ENCODE measurements at regions not wholly inside any gene's neighbourhood (a gene's known extent, or its start where the extent isn't known, plus 50 kb on each side); places are given as distances from the start of the nearest gene placed in this dataset.

GRCh38 chr12:18807714-18808113 lies 69.8 kb downstream of the CAPZA3 start:
- ATAC-seq = no peak
- Histone ChIP-seq H3K4me3 (no peak overlapping the region), H3K27ac (no peak overlapping the region), H3K36me3 (no peaks in the 10 kb centered on the region), H3K27me3 (no peaks in the 10 kb centered on the region), H3K9me3 (no peaks in the 10 kb centered on the region), H3K4me1 (no peaks in the 10 kb centered on the region)
- DNase-seq = no peak
- intact Hi-C loops (cut with DNase I) = no loop called here
- TF ChIP-seq CTCF (IDR thresholded peaks at IDR 0.05) = no peak

GRCh38 chr12:18808221-18808620 lies 70.3 kb downstream of the CAPZA3 start:
- ATAC-seq = no peak
- Histone ChIP-seq H3K9me3 (no peaks in the 10 kb centered on the region), H3K4me1 (no peaks in the 10 kb centered on the region), H3K4me3 (no peak overlapping the region), H3K27me3 (no peaks in the 10 kb centered on the region), H3K36me3 (no peaks in the 10 kb centered on the region), H3K27ac (no peak overlapping the region)
- intact Hi-C loops (cut with DNase I) = no loop called here
- TF ChIP-seq CTCF (IDR thresholded peaks at IDR 0.05) = no peak
- DNase-seq = no peak

GRCh38 chr12:18810537-18811253 lies 72.8 kb downstream of the CAPZA3 start:
- ATAC-seq (no peak), DNase-seq (no peak)
- Histone ChIP-seq H3K36me3 (no peaks in the 10 kb centered on the region), H3K4me3 (no peak overlapping the region), H3K9me3 (no peaks in the 10 kb centered on the region), H3K27ac (no peak overlapping the region), H3K4me1 (no peaks in the 10 kb centered on the region), H3K27me3 (no peaks in the 10 kb centered on the region)
- intact Hi-C loops (cut with DNase I) = no loop called here
- no peak for TF ChIP-seq CTCF (IDR thresholded peaks at IDR 0.05)

- ATAC-seq = no peak
- intact Hi-C loops (cut with DNase I) = no loop called here
These were observed 73.4 kb downstream of the CAPZA3 start for GRCh38 chr12:18811273-18811672.

GRCh38 chr12:18813753-18814152 lies 75.8 kb downstream of the CAPZA3 start:
- Histone ChIP-seq H3K27me3 (no peaks in the 10 kb centered on the region), H3K4me3 (no peak overlapping the region), H3K36me3 (no peaks in the 10 kb centered on the region), H3K9me3 (no peaks in the 10 kb centered on the region), H3K27ac (no peak overlapping the region), H3K4me1 (no peaks in the 10 kb centered on the region)
- TF ChIP-seq CTCF (IDR thresholded peaks at IDR 0.05) = no peak
- ATAC-seq = no peak
- intact Hi-C loops (cut with DNase I) = no loop called here
- DNase-seq = no peak

More at GRCh38 chr12:18811273-18811672, 73.4 kb downstream of the CAPZA3 start:
- Histone ChIP-seq H3K4me3 (no peak overlapping the region), H3K36me3 (no peaks in the 10 kb centered on the region), H3K27me3 (no peaks in the 10 kb centered on the region), H3K27ac (no peak overlapping the region), H3K4me1 (no peaks in the 10 kb centered on the region), H3K9me3 (no peaks in the 10 kb centered on the region)
- no peak for TF ChIP-seq CTCF (IDR thresholded peaks at IDR 0.05)
- DNase-seq = no peak
